ENCODE measurements at regions not wholly inside any gene's neighbourhood (a gene's known extent, or its start where the extent isn't known, plus 50 kb on each side); places are given as distances from the start of the nearest gene placed in this dataset.

- TF ChIP-seq FOXA1 (IDR thresholded peaks at IDR 0.05) (no peak), TARDBP (IDR thresholded peaks at IDR 0.05) (no peak), FOXK2 (IDR thresholded peaks at IDR 0.05) (no peak), BHLHE40 (IDR thresholded peaks at IDR 0.05; ENCODE audit: borderline replicate concordance) (no peak), SUZ12 (IDR thresholded peaks at IDR 0.05) (no peak), ARNT (IDR thresholded peaks at IDR 0.05) (no peak), FOXM1 (IDR thresholded peaks at IDR 0.05; ENCODE audit: borderline replicate concordance) (no peak), ELF4 (IDR thresholded peaks at IDR 0.05) (no peak), PKNOX1 (IDR thresholded peaks at IDR 0.05) (no peak), HDGF (IDR thresholded peaks at IDR 0.05; ENCODE audit: borderline replicate concordance) (no peak), LEF1 (IDR thresholded peaks at IDR 0.05; ENCODE audit: borderline replicate concordance) (no peak), SP1 (IDR thresholded peaks at IDR 0.05) (no peak)
Observed at GRCh38 chr21:19590044-19590443, 1186.5 kb upstream of the TMPRSS15 start.

All from HEK293T (cell line).